PC-3 (cell line): ENCODE measurements at regions not wholly inside any gene's neighbourhood (a gene's known extent, or its start where the extent isn't known, plus 50 kb on each side); places are given as distances from the start of the nearest gene placed in this dataset.

Source experiments
- ATAC-seq: fragments of 200-7000 bp; cut with Tn5 transposase; 2 replicates; pipeline ENCODE4 v1.9.1; 2020; ENCODE audit warnings: mild to moderate bottlenecking, moderate library complexity
- BruUV-seq: library from RNA; stranded (reverse); fragments of 400-500 nt; replicated peaks from 2 replicates; lab custom pipeline; 2021; lab: Mats Ljungman, UMichigan
- CTCF ChIA-PET: fragments of 300-600 bp; sonication (Branson Sonifier 250); formaldehyde crosslinking; loops from one replicate; lab custom pipeline; 2022; ENCODE audit warnings: antibody characterized with exemption; lab: Charles Lee
- POLR2A ChIA-PET: fragments of 300-600 bp; sonication (Branson Sonifier 250); formaldehyde crosslinking; loops from one replicate; lab custom pipeline; 2022; ENCODE audit warnings: antibody characterized with exemption; ENCODE audit not compliant: unreplicated experiment; lab: Charles Lee
- DNase-seq: peaks from one replicate; pipeline ENCODE4 v3.0.0-alpha.2; 2015
- H2AFZ ChIP-seq: fragments of 300-600 bp; sonication (generic); 2 replicates; pipeline ENCODE4 v1.6.0; 2016; ENCODE audit warnings: antibody characterized with exemption, low read length
- H3F3A ChIP-seq: fragments of 300-600 bp; sonication (generic); one replicate; pipeline ENCODE4 v1.6.0; 2017; ENCODE audit warnings: antibody characterized with exemption, low read length, control low read depth, mild to moderate bottlenecking; ENCODE audit not compliant: unreplicated experiment
- H3K27ac ChIP-seq: fragments of 300-600 bp; sonication (generic); 2 replicates; pipeline ENCODE4 v1.5.1; 2016; ENCODE audit warnings: mild to moderate bottlenecking, low read length
- H3K27me3 ChIP-seq: fragments of 300-600 bp; sonication (generic); 2 replicates; pipeline ENCODE4 v1.6.1; 2016; ENCODE audit warnings: low read length, mixed read lengths
- H3K36me3 ChIP-seq: fragments of 300-600 bp; sonication (generic); 2 replicates; pipeline ENCODE4 v1.6.1; 2016; ENCODE audit warnings: low read depth, mixed run types, low read length, mixed read lengths
- H3K4me1 ChIP-seq: fragments of 300-600 bp; sonication (generic); 2 replicates; pipeline ENCODE4 v1.5.1; 2016; ENCODE audit warnings: low read length; ENCODE audit not compliant: insufficient read depth
- H3K4me2 ChIP-seq: fragments of 300-600 bp; sonication (generic); 2 replicates; pipeline ENCODE4 v1.6.0; 2016; ENCODE audit warnings: low read length
- H3K4me3 ChIP-seq: fragments of 300-600 bp; sonication (generic); 2 replicates; pipeline ENCODE4 v1.5.1; 2016; ENCODE audit warnings: mild to moderate bottlenecking, low read length, mixed read lengths
- H3K79me2 ChIP-seq: fragments of 300-600 bp; sonication (generic); 2 replicates; pipeline ENCODE4 v1.6.1; 2017; ENCODE audit warnings: low read length, mixed read lengths
- H3K9ac ChIP-seq: fragments of 300-600 bp; sonication (generic); 2 replicates; pipeline ENCODE4 v1.6.0; 2016; ENCODE audit warnings: mild to moderate bottlenecking, low read length
- H3K9me2 ChIP-seq: fragments of 300-600 bp; sonication (generic); replicated peaks from 2 replicates; pipeline ENCODE4 v1.6.1; 2016; ENCODE audit warnings: mixed run types, low read length, mixed read lengths
- H3K9me3 ChIP-seq: fragments of 300-600 bp; sonication (generic); 2 replicates; pipeline ENCODE4 v1.6.1; 2016; ENCODE audit warnings: low read length, mixed read lengths
- H4K20me1 ChIP-seq: fragments of 300-600 bp; sonication (generic); 2 replicates; pipeline ENCODE4 v1.6.1; 2016; ENCODE audit warnings: low read length, mixed read lengths
- EZH2 ChIP-seq: fragments of 300-600 bp; sonication (generic); IDR thresholded peaks from one replicate; pipeline ENCODE4 v1.6.1; 2017; ENCODE audit warnings: antibody characterized with exemption, mild to moderate bottlenecking, low read length; ENCODE audit not compliant: unreplicated experiment
- EZH2phosphoT487 ChIP-seq: fragments of 300-600 bp; sonication (generic); IDR thresholded peaks from 2 replicates; pipeline ENCODE4 v1.6.1; 2018; ENCODE audit warnings: mild to moderate bottlenecking, antibody characterized with exemption, low read length, borderline replicate concordance
- intact Hi-C: fragments of 100-400 bp; cut with micrococcal nuclease; formaldehyde crosslinking; loops from 2 replicates; pipeline ENCODE4 v1.9.0; 2023
- TF ChIP-seq, protein P1 (sequence below): fragments of 300-600 bp; sonication (generic); conservative IDR thresholded peaks from 2 replicates; pipeline ENCODE4 v1.5.1; 2017; ENCODE audit warnings: antibody characterized with exemption, low read depth, mild to moderate bottlenecking, low read length

DNA sequence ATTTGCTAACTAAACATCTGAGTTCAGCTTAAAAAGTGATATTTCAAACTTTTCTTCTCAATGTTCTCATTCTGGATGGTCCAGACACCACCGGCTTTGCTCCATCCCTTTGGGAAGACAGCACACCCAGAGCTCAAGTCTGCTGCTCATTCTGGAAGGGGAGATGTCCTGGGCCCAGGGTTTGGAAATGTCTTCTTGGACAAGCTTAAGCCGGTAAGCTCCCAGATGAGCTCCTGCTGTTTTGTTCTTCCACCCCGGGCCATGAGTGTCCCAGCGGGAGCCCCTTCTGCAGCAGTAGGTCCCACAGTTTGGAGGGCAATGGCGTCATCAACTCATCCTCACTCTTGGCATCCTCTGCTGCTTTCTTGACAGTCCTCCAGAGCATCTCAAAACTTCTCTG, 105.2 kb downstream of the TMEM100 start:
- H3K4me1 ChIP-seq, result no peaks in the 10 kb centered on the region
- H3F3A ChIP-seq, result no peaks in the 10 kb centered on the region
- intact Hi-C loops, result no loop called here
- H2AFZ ChIP-seq, result no peak overlapping the region
- no TSS peak for BruUV-seq
- ChIA-PET POLR2A (no interaction called here), CTCF (no interaction called here)
- no peaks in the 10 kb centered on the region for H3K9me3 ChIP-seq
- no peak overlapping the region for H3K4me2 ChIP-seq
- H3K9ac ChIP-seq, result no peak overlapping the region
- DNase-seq, result no peak
- H3K36me3 ChIP-seq, result no peaks in the 10 kb centered on the region
- H4K20me1 ChIP-seq, result no peaks in the 10 kb centered on the region
- H3K4me3 ChIP-seq, result no peak overlapping the region
- no peak overlapping the region for H3K27ac ChIP-seq
- no peaks in the 10 kb centered on the region for H3K9me2 ChIP-seq
- no peaks in the 10 kb centered on the region for H3K79me2 ChIP-seq
- TF ChIP-seq EZH2phosphoT487 (no peak), EZH2 (no peak)
- TF ChIP-seq, protein P1, sequence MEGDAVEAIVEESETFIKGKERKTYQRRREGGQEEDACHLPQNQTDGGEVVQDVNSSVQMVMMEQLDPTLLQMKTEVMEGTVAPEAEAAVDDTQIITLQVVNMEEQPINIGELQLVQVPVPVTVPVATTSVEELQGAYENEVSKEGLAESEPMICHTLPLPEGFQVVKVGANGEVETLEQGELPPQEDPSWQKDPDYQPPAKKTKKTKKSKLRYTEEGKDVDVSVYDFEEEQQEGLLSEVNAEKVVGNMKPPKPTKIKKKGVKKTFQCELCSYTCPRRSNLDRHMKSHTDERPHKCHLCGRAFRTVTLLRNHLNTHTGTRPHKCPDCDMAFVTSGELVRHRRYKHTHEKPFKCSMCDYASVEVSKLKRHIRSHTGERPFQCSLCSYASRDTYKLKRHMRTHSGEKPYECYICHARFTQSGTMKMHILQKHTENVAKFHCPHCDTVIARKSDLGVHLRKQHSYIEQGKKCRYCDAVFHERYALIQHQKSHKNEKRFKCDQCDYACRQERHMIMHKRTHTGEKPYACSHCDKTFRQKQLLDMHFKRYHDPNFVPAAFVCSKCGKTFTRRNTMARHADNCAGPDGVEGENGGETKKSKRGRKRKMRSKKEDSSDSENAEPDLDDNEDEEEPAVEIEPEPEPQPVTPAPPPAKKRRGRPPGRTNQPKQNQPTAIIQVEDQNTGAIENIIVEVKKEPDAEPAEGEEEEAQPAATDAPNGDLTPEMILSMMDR, result no peak
- no peak for ATAC-seq
- peaks cover 67% of the 10 kb centered on the region for H3K27me3 ChIP-seq

DNA sequence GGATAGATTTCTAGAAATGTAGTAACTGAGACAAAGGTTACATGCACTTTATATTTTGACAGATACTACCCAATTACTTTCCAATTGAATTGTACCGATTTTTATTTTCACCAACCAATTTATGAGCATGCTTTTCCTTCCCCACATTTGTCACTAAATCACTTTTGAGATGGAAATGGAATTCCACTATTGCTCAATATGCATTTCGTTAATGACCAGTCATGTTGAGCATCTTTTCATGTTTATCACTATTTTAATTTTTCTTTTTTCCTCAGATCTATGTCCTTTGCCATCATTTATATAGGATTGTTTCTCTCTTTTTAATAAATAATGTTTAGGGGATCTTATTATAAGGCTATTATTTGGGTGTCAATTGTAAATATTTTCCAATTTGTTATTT, 102.8 kb upstream of the SMIM36 start:
- Histone ChIP-seq H3K9ac (no peak overlapping the region), H3K4me3 (no peak overlapping the region), H2AFZ (no peak overlapping the region), H3K9me3 (no peaks in the 10 kb centered on the region), H3K27ac (no peak overlapping the region), H3K27me3 (peaks cover 52% of the 10 kb centered on the region), H3K4me2 (no peak overlapping the region), H3K9me2 (no peaks in the 10 kb centered on the region), H3K79me2 (no peaks in the 10 kb centered on the region), H3K4me1 (no peaks in the 10 kb centered on the region), H3K36me3 (no peaks in the 10 kb centered on the region), H3F3A (no peaks in the 10 kb centered on the region), H4K20me1 (no peaks in the 10 kb centered on the region; the same call in 1 of the 2 replicates)
- intact Hi-C loops, result no loop called here
- ChIA-PET POLR2A (no interaction called here), CTCF (no interaction called here)
- ATAC-seq, result no peak
- no peak for DNase-seq
- TF ChIP-seq EZH2, result no peak
- TF ChIP-seq EZH2phosphoT487, result no peak
- TF ChIP-seq, protein P1, result no peak
- no TSS peak for BruUV-seq

DNA sequence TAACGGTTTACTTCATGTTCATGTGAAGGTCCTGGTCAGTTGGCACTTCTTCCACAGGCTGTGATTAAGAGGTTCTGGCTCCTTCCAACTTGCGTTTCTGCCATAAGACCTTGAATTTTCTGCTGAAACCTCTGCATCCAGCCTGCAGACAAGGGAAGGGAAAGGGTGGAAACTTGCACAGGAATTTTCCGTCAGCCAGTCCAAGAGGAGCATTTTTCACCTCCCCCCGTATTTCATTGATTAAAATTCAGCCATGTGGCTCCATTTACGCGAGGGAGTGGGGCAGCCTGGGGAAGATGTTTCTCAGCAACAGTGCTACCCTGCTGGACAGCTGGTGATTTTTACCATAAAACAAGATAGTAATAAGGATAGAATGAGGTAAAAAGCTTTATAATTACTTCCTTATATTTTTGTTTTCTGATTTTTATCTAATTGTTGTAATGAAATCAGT, 101.5 kb upstream of the SMIM36 start:
- Histone ChIP-seq H2AFZ (no peak overlapping the region), H3K36me3 (no peaks in the 10 kb centered on the region), H3K9ac (no peak overlapping the region), H4K20me1 (no peaks in the 10 kb centered on the region; the same call in 1 of the 2 replicates), H3K27me3 (peaks cover 39% of the 10 kb centered on the region), H3K9me3 (no peaks in the 10 kb centered on the region), H3K9me2 (no peaks in the 10 kb centered on the region), H3K27ac (no peak overlapping the region), H3K4me3 (no peak overlapping the region), H3F3A (no peaks in the 10 kb centered on the region), H3K79me2 (no peaks in the 10 kb centered on the region), H3K4me1 (peaks cover 9% of the 10 kb centered on the region), H3K4me2 (no peak overlapping the region)
- intact Hi-C loops, result no loop called here
- DNase-seq, result no peak
- no peak for TF ChIP-seq EZH2phosphoT487
- no peak for TF ChIP-seq EZH2
- TF ChIP-seq, protein P1, result no peak
- POLR2A ChIA-PET, result no interaction called here
- ATAC-seq, result no peak
- no TSS peak for BruUV-seq
- CTCF ChIA-PET, result no interaction called here
